Right renal cortex interstitium (tissue), 3 donors: ENCODE measurements at regions not wholly inside any gene's neighbourhood (a gene's known extent, or its start where the extent isn't known, plus 50 kb on each side); places are given as distances from the start of the nearest gene placed in this dataset.
"Not testable (repeated sequence)": the region's sequence is repeated elsewhere in the genome, so short reads cannot be mapped to it uniquely, and the experiment has no call there.

ENCODE experiments used
- DNase-seq, 3 donors: peaks; one replicate each; pipeline ENCODE4 v3.0.0-alpha.2; 2013; ENCODE audit warnings: low read depth in 3 of 3, low spot score in 2 of 3

DNA sequence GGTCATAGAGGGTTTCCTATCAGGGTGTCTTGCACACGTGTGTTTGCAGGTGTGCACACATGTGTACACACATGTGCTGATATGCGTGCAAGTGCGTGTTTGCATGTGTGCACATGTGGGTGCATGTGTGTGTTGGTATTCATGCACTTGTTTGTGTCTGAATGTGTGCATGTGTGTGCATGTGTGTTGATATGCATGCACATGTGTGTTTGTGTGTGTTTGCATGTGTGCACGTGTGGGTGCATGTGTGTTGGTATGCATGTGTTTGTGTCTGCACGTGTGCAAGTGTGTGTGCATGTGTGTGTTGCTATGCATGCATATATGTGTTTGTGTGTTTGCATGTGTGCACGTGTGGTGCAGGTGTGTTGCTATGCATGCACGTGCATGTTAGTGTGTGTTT lies 150.5 kb downstream of the SOX1 start:
- no peak for DNase-seq

DNA sequence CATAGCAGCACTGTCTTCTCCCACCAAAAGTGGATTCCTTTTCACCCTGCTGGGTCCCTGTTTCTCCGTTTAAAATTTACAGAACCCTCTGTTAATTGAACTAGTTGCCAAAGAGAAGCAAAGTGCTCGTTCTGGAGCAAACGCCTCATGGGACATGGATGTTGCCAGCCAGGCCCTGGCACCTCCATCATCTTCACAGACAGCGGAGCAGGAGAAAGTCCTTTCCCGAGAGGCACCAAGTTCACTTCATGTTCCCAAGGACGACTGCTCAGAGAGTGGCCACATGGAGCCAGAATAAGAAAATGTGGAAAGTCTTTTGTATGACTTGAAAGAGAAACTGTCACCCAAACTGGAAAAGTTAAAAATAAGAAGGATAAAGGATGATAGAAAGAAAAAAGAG lies 151.5 kb downstream of the SOX1 start:
- no peak for DNase-seq

DNA sequence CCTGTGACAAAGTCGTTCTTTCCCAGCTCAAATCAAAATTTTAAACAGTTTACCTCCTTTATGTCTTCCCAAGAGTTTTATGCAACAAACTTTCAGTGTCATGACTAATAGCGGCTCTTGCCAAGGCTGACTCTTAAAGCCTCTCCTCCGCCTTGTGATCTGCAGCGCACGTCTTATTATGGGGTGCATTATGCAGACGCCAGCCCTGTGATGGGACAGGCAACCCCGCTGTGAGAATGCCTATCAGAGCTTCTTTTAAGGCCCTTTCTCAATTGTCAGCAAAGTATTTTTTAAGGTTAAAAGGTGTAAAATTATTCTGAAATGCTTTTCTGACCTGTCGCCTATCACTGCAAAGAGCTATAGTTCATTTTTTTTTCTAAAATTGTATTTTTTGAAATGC lies 152.8 kb downstream of the SOX1 start:
- DNase-seq: no peak

DNA sequence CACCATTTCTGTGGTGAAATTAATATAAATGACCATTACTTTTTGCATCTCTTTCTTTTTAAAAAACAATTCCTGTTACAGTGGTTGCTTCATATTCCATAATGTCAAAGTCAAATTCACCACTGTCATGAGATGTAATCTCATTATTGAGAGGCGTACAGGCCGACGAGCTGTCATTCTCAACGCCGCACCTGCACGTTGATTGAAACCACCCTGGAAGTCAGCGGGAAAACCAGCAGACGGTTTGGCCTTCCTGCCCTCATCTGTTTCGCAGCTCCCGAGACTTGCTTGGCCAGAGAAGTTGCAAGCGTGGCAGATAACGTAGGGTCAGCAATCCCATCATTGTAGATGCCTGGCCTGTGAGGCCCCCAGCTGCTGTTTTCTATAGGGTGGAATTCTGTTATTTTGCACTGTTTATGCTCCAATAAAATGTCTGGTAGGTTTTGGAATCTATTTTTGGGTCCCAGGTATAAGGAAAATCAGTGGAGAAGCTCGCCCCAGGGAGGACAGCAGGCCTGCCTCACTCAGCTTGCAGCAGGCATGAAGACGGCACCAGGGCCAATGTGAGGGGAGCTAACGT lies 153.4 kb downstream of the SOX1 start:
- DNase-seq: no peak

DNA sequence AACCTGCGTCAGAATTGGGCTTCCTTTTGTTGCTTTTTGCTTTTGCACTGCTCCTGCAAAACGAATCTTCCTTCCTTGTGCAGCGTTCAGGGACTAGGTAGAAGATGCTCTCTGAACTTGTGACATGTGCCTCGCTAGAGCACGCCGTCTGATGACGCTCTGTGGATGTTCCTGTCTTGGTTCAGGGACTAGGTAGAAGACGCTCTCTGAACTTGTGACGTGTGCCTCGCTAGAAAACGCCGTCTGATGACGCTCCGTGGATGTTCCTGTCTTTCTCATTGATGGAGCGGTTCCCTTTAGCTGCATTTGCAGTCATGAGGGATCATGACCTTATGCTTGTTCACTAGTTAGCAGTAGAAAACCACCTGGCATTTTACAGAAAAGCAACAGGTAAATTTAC lies 154.0 kb downstream of the SOX1 start:
- DNase-seq: no peak

DNA sequence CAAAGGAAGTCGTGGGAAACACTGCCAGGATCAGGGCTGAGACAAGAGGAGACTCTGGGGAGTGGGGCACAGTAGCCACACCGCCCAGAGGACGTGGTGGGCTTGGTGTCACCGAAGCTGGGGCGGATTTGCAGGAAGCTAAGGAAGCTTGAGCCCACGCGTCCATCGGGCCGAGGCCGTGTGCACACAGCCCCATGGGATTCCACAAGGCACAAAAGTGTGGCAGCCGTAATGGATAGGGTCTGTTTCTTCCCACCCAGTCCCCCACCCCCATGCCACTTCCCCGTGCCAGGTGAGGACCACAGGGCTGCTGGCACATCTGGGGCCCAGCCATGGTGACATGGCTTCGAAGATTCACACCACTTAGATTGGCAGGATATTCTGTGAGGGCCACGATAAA lies 153.2 kb upstream of the SPACA7 start:
- no peak for DNase-seq

DNA sequence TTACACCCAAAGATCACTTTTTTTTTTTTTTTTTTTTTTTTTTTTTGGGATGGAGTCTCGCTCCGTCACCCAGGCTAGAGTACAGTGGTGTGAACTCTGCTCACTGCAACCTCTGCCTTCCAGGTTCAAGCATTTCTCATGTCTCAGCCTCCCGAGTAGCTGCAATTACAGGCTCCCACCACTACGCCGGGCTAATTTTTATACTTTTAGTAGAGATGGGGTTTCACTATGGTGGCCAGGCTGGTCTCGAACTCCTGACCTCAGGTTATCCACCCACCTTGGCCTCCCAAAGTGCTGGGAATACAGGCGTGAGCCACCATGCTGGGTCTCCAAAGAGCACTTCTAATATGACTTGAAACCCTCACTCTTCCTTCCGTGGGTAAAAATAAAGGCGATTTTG lies 152.2 kb upstream of the SPACA7 start:
- DNase-seq: not testable (repeated sequence)

DNA sequence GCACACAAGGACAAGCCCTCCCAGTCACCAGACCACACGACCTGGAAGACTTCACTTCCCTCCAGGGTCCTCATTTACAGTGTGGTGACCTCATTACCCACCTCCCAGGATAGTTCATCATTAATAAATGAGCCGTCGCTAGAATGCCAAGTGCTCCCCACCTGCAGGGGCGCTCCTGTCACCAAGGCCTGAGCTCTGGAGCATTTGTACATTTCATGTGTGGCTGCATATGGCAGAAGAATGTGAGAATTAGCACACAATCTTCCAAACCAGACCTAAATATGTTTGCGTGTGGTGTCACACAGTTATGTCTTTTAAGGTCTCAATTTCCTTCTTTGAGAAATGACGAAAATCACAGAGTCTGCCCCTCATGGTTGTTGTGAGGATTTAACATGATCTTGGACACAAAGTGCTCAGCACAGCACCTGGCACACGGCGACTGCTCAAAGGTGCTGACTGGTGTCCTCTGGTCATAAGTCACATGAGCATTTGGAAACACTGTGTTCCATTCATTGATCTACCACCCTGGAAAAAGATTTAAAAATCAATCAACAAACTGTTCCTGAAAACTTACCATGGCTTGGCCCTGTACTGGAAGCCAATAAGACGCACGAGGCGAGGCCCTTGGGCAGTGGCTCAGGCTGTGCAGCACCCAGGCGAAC lies 150.6 kb upstream of the SPACA7 start:
- no peak for DNase-seq

DNA sequence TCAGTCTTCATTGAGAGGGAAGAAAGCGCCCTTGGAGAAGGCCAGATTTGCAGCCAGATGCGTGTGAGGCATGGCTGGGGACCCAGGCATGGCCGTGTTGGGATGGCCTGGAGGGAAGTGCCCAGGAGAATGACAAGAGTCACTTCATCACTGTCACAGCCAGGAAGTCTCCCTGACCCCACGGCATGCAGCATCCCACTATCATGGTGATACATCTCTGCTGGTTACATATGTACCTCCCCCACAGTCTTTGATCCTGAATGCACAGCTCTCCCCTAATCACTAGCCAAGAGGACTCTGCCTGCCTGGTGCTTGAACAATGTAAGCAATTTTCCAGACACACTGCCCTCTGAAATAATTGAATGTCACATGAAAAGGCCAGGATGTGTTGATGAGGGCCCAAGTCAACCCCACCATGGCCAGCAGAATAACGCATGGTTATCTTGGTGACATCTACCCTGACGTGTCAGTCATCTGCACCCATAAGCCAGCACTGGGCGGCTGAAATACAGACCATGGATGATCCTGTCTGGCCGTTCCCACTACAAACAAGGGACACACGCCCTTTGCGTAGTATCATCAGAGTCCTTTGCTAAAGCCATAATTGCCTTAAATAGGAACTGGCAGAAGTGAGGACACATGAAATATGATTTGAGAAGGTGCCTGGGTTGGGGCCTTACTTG lies 149.7 kb upstream of the SPACA7 start:
- DNase-seq: no peak

DNA sequence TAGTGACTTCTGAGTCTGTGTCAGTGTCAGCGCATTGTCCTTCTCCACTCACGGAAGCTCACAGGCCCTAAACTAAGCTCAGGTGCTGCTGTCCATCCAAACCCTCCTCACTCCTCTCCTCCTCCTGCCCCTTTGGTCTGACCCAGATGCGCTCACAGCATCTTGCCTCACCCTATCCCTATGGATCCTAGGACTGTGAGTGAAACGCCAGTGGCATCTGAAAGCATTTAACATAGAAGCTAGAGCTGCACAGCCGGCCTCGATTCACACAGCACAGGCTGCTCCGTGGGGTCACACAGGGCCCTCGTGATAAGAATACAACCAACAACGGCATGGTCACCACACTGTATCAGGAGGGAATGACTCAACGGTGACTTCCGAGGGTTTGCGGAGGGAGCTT lies 149.1 kb upstream of the SPACA7 start:
- no peak for DNase-seq

DNA sequence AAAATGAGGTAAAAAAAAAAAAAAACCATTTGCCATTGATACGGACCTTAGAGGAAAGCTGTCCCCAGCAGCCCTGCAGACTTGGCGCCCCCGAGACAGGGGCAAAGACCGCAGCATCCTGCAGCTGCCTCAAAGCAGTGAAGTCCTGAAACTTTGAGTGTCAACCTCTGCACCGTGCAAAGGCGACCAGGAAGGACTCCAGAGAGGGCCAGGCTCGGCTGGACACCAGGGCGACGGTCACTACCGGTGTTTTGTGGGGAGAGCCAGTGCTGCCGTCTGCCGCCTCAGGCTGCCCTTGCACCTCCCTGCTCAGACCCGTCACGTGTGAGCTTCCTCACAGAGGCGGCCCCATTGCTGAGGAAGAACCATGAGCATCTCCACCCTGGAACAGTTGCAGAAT lies 146.7 kb upstream of the SPACA7 start:
- DNase-seq: no peak

DNA sequence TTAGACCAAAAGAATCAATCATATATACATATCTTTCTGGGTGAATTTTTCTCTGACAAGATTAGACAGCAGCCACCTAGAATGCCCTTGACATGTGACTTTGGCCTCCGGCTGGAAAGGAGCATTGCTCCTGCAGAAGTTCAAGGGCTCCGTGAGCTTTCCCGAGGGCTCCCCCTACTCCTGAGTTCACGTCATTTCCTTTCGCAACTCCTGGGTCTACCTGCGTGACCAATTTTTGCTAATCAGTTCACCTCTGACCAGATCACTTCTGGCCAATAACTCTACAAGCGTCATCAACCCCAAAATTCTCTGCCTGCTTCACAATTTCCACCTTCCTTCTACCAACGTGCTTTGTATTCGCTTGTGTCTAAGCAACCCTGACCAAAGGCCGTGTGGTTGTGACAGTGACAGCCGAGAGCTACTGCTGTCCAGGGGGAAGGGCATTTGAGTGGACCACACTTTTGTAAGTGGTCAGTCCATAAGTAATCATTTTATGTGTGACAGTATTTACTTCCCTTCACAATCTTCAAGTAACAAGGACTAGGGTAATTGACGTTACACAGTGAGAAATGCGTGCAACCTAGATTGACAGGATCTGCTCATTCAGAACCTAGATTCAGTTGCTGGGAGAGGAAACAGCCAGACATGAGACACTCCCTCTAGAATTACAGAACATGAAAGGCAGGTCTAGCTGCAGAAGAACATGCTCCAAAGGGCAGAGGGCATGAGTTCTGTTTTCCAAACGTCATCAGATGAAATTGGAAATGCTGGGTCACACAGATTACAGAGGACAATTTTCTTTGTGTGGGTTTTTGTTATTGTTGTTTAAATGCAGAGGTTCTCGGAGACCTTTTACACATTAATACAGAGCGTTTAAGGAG lies 145.9 kb upstream of the SPACA7 start:
- DNase-seq: no peak

DNA sequence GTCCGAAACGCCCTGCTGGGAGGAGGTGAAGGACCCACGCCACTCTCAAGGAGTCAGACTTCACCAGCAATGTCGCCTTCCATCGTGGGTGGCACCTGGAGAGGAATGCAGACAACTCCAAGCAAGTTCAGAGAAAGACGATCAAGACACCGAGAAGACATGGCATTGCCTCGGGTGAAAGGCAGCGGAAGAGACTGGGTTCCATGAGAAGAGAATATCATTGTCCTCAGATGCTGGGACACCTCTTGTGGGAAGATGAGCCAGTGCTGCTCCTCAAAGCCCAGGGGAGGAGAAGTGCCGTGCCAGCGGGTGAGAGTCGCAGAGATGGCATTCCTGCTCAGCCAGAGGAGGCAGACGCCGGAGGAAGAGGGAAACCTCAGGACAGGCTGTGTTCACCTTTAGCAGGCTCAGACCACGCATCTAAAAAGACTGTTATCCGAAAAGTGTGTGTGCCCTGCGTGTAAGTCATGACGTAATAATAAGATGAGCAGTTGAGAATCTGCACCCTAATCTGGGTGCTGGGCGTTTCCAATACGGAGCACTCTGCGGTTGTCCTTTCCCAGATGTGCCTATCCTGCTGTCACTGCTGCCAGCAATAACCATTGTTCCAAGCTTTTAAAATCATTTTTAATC lies 144.6 kb upstream of the SPACA7 start:
- no peak for DNase-seq

DNA sequence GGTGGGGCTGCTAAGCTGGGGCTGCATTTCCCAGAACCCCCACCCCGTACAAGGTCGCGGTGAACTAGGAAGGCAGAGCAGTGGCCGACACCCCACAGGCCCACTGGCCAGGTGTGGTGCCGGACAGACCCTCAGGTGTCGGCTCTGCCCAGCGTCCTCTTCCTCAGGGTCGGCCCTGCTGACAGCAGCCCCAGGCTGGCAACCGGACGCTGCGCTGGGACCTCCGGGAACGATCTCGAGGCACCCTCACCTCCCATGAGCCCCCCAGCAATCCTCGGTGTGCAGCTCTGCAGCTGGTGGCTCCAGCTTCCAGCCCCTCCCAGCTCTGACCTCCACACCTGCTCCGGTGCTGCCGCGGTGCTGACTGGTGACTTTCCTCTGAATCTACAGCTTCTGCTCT lies 142.9 kb upstream of the SPACA7 start:
- DNase-seq: no peak

DNA sequence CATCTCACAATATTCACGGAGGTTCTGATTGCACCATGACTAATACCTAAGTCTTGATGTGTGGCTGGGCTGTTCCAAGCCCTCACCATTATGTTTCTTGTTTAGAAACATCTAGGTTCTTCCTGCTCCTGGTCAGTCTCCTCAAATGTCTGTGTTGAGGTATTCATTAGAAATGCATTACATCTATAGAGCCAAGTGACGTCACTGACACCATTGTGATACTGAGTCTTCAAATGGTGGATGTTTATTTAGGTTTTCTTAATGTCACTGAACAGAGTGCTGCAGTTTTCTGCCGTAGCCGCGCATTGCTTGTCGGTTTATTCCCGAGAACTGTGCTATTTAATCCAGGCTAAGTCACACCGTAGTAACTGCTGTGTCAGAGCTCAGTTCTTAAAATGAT lies 142.4 kb upstream of the SPACA7 start:
- no peak for DNase-seq

DNA sequence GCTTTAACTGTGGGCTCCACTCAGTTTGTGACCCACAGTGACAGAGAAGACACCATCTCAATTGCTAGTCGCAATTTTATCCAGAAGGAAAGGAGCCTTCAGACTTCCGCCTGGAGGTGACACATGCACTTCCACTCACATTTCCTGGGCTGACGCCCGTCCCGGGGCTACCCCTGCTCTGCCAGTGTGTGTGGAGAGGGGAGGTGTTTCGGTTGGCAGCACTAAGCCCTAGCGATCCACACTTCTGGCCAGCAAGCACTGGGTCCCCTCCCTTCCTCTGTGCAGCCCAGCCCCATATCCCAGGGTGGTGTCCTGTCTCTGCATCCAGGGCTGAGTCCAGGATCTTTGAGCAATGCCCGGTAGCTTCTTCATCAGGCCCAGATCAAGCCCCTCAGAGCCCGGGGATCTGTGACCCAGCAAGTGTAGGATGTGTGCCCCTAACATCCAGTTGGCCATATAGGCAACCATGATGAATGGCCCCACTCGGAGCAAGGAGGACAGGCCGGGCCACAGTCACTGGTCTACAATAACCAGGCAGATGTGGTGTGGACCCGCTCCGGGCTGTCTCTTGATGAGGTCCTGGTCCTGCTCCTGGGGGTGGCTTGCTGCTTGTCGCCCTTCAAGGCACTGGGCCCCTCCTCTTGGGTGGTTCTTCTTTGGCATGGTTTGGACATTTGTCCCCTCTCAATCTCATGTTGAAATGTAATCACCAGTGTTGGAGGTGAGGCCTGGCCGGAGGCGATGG lies 141.9 kb upstream of the SPACA7 start:
- no peak for DNase-seq

DNA sequence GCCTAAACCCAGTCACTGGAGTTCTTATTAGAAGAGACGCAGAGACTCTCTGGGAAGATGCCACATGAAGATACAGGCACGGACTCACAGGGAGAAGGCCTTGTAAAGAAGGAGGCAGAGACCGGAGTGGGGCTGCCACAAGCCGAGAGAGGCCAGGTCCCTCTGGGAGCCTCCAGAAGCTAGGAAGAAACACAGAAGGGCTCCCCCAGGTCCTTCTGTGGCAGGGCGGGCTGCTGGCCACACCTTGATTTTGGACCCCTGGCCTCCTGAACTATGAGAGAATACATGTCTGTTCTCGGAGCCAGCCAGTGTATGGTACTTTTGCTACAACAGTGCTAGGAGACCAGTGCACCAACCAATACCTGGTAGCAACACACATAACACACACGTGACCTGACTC lies 140.1 kb upstream of the SPACA7 start:
- no peak for DNase-seq

DNA sequence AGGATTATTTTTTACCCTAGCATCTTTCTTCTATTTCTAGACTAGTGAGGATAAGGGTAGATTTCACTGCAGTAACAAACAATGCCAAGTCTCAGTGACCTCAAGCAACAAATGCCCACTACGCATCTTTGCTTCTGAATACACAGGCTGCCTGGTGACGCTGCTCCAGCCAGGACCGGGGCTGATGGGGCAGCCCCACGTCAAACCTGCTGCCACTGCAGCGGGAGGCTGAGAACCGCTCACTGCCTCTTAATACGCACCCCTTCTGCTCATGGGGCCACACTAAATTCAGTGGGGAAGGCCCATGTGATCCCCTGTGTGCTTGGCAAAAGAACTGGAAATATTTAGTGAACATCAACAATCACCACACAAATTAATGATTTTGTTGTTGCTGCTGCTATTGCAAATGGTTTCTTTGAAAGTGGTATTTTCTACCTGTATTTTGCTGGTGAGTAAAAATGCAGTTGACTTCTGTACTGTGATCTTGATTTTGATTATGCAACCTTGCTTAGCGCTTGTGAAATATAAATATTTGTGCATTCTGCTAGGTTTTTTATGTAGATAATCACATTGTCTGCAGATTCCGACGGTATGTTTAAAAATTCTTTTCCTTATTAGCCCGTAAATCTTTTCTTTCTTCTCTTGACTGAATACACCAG lies 139.5 kb upstream of the SPACA7 start:
- DNase-seq: no peak

DNA sequence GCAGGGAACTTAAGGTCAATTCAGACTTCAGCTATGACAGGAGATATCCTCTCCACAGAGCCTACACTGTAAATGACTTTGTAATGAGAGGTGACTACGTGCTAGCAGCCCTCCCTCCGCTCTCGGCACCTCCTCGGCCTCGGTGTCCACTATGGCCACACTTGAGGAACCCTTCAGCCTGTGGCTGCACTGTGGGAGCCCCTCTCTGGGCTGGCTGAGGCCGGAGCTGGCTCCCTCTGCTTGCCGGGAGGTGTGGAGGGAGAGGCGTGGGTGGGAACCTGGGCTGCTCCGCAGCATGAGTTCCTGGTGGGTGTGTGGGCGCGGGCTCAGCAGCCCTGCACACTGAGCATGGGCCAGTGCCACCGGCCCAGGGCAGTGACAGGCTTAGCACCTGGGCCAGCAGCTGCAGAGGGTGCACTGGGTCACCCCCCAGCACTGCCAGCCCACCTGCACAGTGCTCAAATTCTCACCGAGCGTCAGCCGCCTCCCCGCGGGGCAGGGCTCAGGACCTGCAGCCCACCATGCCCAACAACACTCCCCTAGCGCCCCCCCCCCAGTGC lies 137.6 kb upstream of the SPACA7 start:
- DNase-seq: no peak
